T47D (cell line): ENCODE measurements at regions not wholly inside any gene's neighbourhood (a gene's known extent, or its start where the extent isn't known, plus 50 kb on each side); places are given as distances from the start of the nearest gene placed in this dataset.
"Not testable (repeated sequence)": the region's sequence is repeated elsewhere in the genome, so short reads cannot be mapped to it uniquely, and the experiment has no call there.

ENCODE experiments used
- DNase-seq, 2 experiments: peaks; one replicate each; pipeline versions ENCODE4 v3.0.0 to v3.0.0-alpha.2; 2011 to 2012; ENCODE audit warnings: low read depth in 1 of 2, low spot score in 1 of 2
- JUND ChIP-seq: IDR thresholded peaks from 2 replicates; pipeline ENCODE4 v1.6.1; 2012; ENCODE audit warnings: low read depth
- in situ Hi-C: cut with HindIII; loops from 2 replicates; pipeline ENCODE4 v1.10.0; 2016; ENCODE audit warnings: low sequenced_read_pairs, low pct_unique_long_range_greater_than_20kb

- in situ Hi-C loops = no loop called here
- TF ChIP-seq JUND = no peak
- DNase-seq = no peak
Measured at GRCh38 chr9:85077944-85078343, 408.4 kb downstream of the NTRK2 start.

- in situ Hi-C loops, DNase-seq: not testable (repeated sequence)
Measured at GRCh38 chr9:85077146-85077545, 407.6 kb downstream of the NTRK2 start.
